Neural cell (in vitro differentiated cells): ENCODE measurements at regions not wholly inside any gene's neighbourhood (a gene's known extent, or its start where the extent isn't known, plus 50 kb on each side); places are given as distances from the start of the nearest gene placed in this dataset.

Source experiments
- H2AFZ ChIP-seq: fragments of 200-600, 300-800 bp; sonication (generic), shearing (Covaris generic); 2 replicates; pipeline ENCODE4 v1.6.0; 2014; ENCODE audit warnings: low read depth, mild to moderate bottlenecking, antibody characterized with exemption, low read length, moderate library complexity
- H3F3A ChIP-seq: fragments of 200-600 bp; shearing (Covaris generic); 2 replicates; pipeline ENCODE4 v1.6.1; 2016; ENCODE audit warnings: mild to moderate bottlenecking, moderate library complexity, mixed read lengths, antibody characterized with exemption, low read length; ENCODE audit not compliant: insufficient read depth, poor library complexity, severe bottlenecking
- H3K27ac ChIP-seq: fragments of 200-600, 300-800 bp; sonication (generic), shearing (Covaris generic); 2 replicates; pipeline ENCODE4 v1.5.1; 2014; ENCODE audit warnings: mild to moderate bottlenecking, low read length, moderate library complexity
- H3K27me3 ChIP-seq: fragments of 300-800, 200-600 bp; sonication (generic), shearing (Covaris generic); 2 replicates; pipeline ENCODE4 v1.6.0; 2014; ENCODE audit warnings: mild to moderate bottlenecking, low read depth, low read length, moderate library complexity; ENCODE audit not compliant: insufficient read depth
- H3K36me3 ChIP-seq: fragments of 300-800, 200-600 bp; sonication (generic), shearing (Covaris generic); 2 replicates; pipeline ENCODE4 v1.5.1; 2014; ENCODE audit warnings: mild to moderate bottlenecking, antibody characterized with exemption, low read length, moderate library complexity; ENCODE audit not compliant: insufficient read depth
- H3K4me2 ChIP-seq: fragments of 300-800, 200-600 bp; sonication (generic), shearing (Covaris generic); 2 replicates; pipeline ENCODE4 v1.6.0; 2014; ENCODE audit warnings: mild to moderate bottlenecking, low read length
- H3K4me3 ChIP-seq: fragments of 300-800, 200-600 bp; sonication (generic), shearing (Covaris generic); 2 replicates; pipeline ENCODE4 v1.5.1; 2014; ENCODE audit warnings: mild to moderate bottlenecking, low read length, moderate library complexity
- H3K79me2 ChIP-seq: fragments of 200-600 bp; shearing (Covaris generic); replicated peaks from 2 replicates; pipeline ENCODE4 v1.6.0; 2014; ENCODE audit warnings: mild to moderate bottlenecking, low read length, moderate library complexity; ENCODE audit not compliant: insufficient read depth
- H3K9ac ChIP-seq: fragments of 300-800, 200-600 bp; sonication (generic), shearing (Covaris generic); 2 replicates; pipeline ENCODE4 v1.6.1; 2016; ENCODE audit warnings: mild to moderate bottlenecking, low read length, mixed read lengths
- H3K9me2 ChIP-seq: fragments of 200-600 bp; shearing (Covaris generic); 2 replicates; pipeline ENCODE4 v1.6.1; 2016; ENCODE audit warnings: mild to moderate bottlenecking, low read length, mixed read lengths; ENCODE audit not compliant: insufficient read depth
- H3K9me3 ChIP-seq: fragments of 200-600, 300-800 bp; sonication (generic), shearing (Covaris generic); 2 replicates; pipeline ENCODE4 v1.6.1; 2016; ENCODE audit warnings: mild to moderate bottlenecking, mixed run types, low read length, moderate library complexity, mixed read lengths
- H4K20me1 ChIP-seq: fragments of 200-600 bp; shearing (Covaris generic); 2 replicates; pipeline ENCODE4 v1.6.1; 2016; ENCODE audit warnings: mild to moderate bottlenecking, mixed run types; ENCODE audit not compliant: insufficient read depth
- EP300 ChIP-seq: fragments of 450-650 bp; conservative IDR thresholded peaks from 2 replicates; pipeline ENCODE4 v1.6.1; 2014; ENCODE audit warnings: antibody characterized with exemption, mild to moderate bottlenecking, moderate library complexity; ENCODE audit not compliant: poor library complexity, severe bottlenecking
- EZH2 ChIP-seq: fragments of 200-600, 300-800 bp; shearing (Covaris generic), sonication (generic); IDR thresholded peaks from 2 replicates; pipeline ENCODE4 v1.6.1; 2014; ENCODE audit warnings: antibody characterized with exemption, low read length, borderline replicate concordance, mild to moderate bottlenecking; ENCODE audit not compliant: insufficient read depth, poor library complexity, severe bottlenecking
- MXI1 ChIP-seq: fragments of 450-650 bp; conservative IDR thresholded peaks from 2 replicates; pipeline ENCODE4 v1.6.1; 2014; ENCODE audit warnings: antibody characterized with exemption, mild to moderate bottlenecking; ENCODE audit not compliant: poor library complexity, severe bottlenecking
- POLR2AphosphoS5 ChIP-seq: IDR thresholded peaks from 2 replicates; pipeline ENCODE4 v1.6.1; 2012
- RAD21 ChIP-seq: fragments of 450-650 bp; conservative IDR thresholded peaks from 2 replicates; pipeline ENCODE4 v1.6.1; 2014; ENCODE audit warnings: antibody characterized with exemption, mild to moderate bottlenecking, moderate library complexity
- REST ChIP-seq: IDR thresholded peaks from 2 replicates; pipeline ENCODE4 v1.6.1; 2012; ENCODE audit warnings: borderline replicate concordance
- SMC3 ChIP-seq: fragments of 450-650 bp; conservative IDR thresholded peaks from 2 replicates; pipeline ENCODE4 v1.6.1; 2014; ENCODE audit warnings: antibody characterized with exemption, mild to moderate bottlenecking, moderate library complexity; ENCODE audit not compliant: poor library complexity
- TAF1 ChIP-seq: IDR thresholded peaks from 2 replicates; pipeline ENCODE4 v1.6.1; 2012; ENCODE audit warnings: low read depth

DNA sequence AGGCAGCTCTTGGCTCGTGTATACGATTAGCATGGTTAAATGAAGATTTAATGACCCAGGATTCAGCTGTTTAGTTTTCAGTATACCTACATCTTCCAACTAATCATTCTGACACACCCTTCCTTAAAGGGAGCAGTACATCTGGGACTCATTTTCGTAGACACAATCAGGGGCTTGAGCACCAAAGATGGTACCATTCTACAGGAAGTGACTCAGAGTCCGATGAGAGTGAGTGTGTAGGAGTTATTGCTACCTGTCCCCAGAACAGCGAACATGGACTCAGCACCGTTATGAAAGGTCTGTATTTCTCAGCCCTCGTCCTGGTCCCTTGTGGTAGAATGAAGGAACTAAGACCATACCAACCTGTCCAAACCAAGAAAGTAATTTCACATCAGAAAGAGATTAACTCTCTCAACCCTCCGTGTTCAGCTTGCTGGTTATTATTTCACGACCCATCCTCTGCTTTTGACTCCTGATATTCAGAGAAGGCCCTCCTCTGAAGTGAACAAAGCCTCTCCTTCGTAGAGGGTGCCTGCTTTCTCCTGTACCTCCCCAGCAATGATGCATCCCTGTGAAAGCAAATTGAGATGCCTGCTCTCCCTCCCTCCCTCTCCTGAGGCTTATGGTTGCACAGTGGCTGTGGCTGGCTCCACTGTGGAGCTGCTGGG is 214.8 kb downstream of the MTX2 start:
- H3K27me3 ChIP-seq, result no peaks in the 10 kb centered on the region
- H3K4me3 ChIP-seq, result no peak overlapping the region
- no peak overlapping the region for H3K9ac ChIP-seq
- TF ChIP-seq POLR2AphosphoS5 (no peak), TAF1 (no peak), SMC3 (no peak), MXI1 (no peak), RAD21 (no peak), REST (no peak)
- H3K4me2 ChIP-seq, result no peak overlapping the region
- H3K27ac ChIP-seq, result no peak overlapping the region
- H3K9me3 ChIP-seq, result no peaks in the 10 kb centered on the region
- H3K9me2 ChIP-seq, result no peaks in the 10 kb centered on the region
- H3K36me3 ChIP-seq, result no peaks in the 10 kb centered on the region
- H3K79me2 ChIP-seq, result no peaks in the 10 kb centered on the region
- no peaks in the 10 kb centered on the region for H3F3A ChIP-seq
- H2AFZ ChIP-seq, result no peak overlapping the region
- no peaks in the 10 kb centered on the region for H4K20me1 ChIP-seq

- no peak overlapping the region for H2AFZ ChIP-seq
- no peaks in the 10 kb centered on the region for H3K36me3 ChIP-seq
- H3F3A ChIP-seq, result no peaks in the 10 kb centered on the region
- H3K4me3 ChIP-seq, result no peak overlapping the region
- no peaks in the 10 kb centered on the region for H3K79me2 ChIP-seq
- H4K20me1 ChIP-seq, result no peaks in the 10 kb centered on the region
- no peak overlapping the region for H3K4me2 ChIP-seq
- no peak for TF ChIP-seq REST
- no peak for TF ChIP-seq POLR2AphosphoS5
- TF ChIP-seq EZH2, result no peak
- TF ChIP-seq EP300, result no peak
- no peak for TF ChIP-seq MXI1
- no peak for TF ChIP-seq SMC3
- TF ChIP-seq RAD21, result no peak
- H3K27ac ChIP-seq, result no peak overlapping the region
- no peak overlapping the region for H3K9ac ChIP-seq
- H3K9me3 ChIP-seq, result no peaks in the 10 kb centered on the region
- no peaks in the 10 kb centered on the region for H3K9me2 ChIP-seq
- no peaks in the 10 kb centered on the region for H3K27me3 ChIP-seq
Observed at GRCh38 chr2:176484838-176485237, 215.6 kb downstream of the MTX2 start.
